ENCODE measurements at regions not wholly inside any gene's neighbourhood (a gene's known extent, or its start where the extent isn't known, plus 50 kb on each side); places are given as distances from the start of the nearest gene placed in this dataset.

GRCh38 chr16:54576785-54577184, 290.2 kb upstream of the IRX3 start:
- Histone ChIP-seq H3K27ac (no peak overlapping the region), H3K27me3 (no peaks in the 10 kb centered on the region), H3K9me3 (no peaks in the 10 kb centered on the region), H3K4me3 (no peak overlapping the region), H3K36me3 (no peaks in the 10 kb centered on the region), H3K4me1 (no peaks in the 10 kb centered on the region)
- TF ChIP-seq, protein P1, sequence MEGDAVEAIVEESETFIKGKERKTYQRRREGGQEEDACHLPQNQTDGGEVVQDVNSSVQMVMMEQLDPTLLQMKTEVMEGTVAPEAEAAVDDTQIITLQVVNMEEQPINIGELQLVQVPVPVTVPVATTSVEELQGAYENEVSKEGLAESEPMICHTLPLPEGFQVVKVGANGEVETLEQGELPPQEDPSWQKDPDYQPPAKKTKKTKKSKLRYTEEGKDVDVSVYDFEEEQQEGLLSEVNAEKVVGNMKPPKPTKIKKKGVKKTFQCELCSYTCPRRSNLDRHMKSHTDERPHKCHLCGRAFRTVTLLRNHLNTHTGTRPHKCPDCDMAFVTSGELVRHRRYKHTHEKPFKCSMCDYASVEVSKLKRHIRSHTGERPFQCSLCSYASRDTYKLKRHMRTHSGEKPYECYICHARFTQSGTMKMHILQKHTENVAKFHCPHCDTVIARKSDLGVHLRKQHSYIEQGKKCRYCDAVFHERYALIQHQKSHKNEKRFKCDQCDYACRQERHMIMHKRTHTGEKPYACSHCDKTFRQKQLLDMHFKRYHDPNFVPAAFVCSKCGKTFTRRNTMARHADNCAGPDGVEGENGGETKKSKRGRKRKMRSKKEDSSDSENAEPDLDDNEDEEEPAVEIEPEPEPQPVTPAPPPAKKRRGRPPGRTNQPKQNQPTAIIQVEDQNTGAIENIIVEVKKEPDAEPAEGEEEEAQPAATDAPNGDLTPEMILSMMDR (IDR thresholded peaks at IDR 0.05): no peak
- no peak for TF ChIP-seq POLR2A (IDR thresholded peaks at IDR 0.05)
- ATAC-seq (no peak), DNase-seq (no peak)
- WGBS, 4 donors: 71 to 79% (median 73%) methylated on average over 4 of the region's 4 CpGs
- intact Hi-C loops (cut with DNase I): no loop called here

GRCh38 chr16:54568906-54569807, 282.6 kb upstream of the IRX3 start:
- Histone ChIP-seq H3K27ac (no peak overlapping the region), H3K9me3 (no peaks in the 10 kb centered on the region), H3K36me3 (no peaks in the 10 kb centered on the region), H3K27me3 (no peaks in the 10 kb centered on the region), H3K4me3 (no peak overlapping the region), H3K4me1 (no peaks in the 10 kb centered on the region)
- no peak for ATAC-seq
- DNase-seq: no peak
- 70 to 77% (median 74%) methylated on average over 9 of the region's 9 CpGs for WGBS, 4 donors
- no peak for TF ChIP-seq POLR2A (IDR thresholded peaks at IDR 0.05)
- TF ChIP-seq, protein P1 (IDR thresholded peaks at IDR 0.05): no peak
- intact Hi-C loops (cut with DNase I): no loop called here

DNA sequence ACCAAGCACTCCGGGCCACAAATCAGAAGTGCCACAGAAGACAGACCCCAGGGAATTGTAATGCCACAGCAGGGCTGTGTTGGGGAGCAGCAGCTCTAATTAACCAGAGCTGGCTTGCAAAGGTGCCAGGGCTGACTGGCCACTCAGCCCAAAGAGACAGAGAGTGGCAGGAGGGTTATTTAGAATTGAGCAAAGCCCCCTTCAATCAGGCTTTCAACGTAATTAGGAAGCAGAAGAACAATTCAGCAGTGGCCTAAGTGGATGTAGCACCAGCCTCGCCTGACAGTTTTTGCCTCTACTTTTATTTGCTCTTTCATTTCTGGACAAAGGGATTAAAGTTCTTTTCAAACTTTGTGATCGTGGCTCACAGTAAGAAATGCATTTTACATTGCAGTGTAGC, 278.3 kb upstream of the IRX3 start:
- H3K4me1 ChIP-seq: no peaks in the 10 kb centered on the region
- 83 to 93% (median 90%) methylated on average over 4 of the region's 4 CpGs for WGBS, 4 donors
- no peak for TF ChIP-seq POLR2A (IDR thresholded peaks at IDR 0.05)
- TF ChIP-seq, protein P1 (IDR thresholded peaks at IDR 0.05): no peak
- ATAC-seq (no peak), DNase-seq (no peak)
- H3K36me3 ChIP-seq: no peaks in the 10 kb centered on the region
- intact Hi-C loops (cut with DNase I): no loop called here
- no peak overlapping the region for H3K27ac ChIP-seq
- H3K27me3 ChIP-seq: no peaks in the 10 kb centered on the region
- H3K9me3 ChIP-seq: no peaks in the 10 kb centered on the region
- no peak overlapping the region for H3K4me3 ChIP-seq

GRCh38 chr16:54554581-54554980, 268.0 kb upstream of the IRX3 start:
- DNase-seq (no peak), ATAC-seq (no peak)
- TF ChIP-seq, protein P1 (IDR thresholded peaks at IDR 0.05): no peak
- no peak for TF ChIP-seq POLR2A (IDR thresholded peaks at IDR 0.05)
- H3K36me3 ChIP-seq: no peaks in the 10 kb centered on the region
- intact Hi-C loops (cut with DNase I): no loop called here
- no peaks in the 10 kb centered on the region for H3K4me1 ChIP-seq
- H3K27ac ChIP-seq: no peak overlapping the region
- no peaks in the 10 kb centered on the region for H3K27me3 ChIP-seq
- H3K9me3 ChIP-seq: peaks cover 0 to 9% (median 0%) of the 10 kb centered on the region in 12 donors
- H3K4me3 ChIP-seq: no peak overlapping the region
- 74 to 86% (median 81%) methylated on average over 3 of the region's 3 CpGs for WGBS, 4 donors
